Epithelial cell of proximal tubule (primary cell): ENCODE measurements at regions not wholly inside any gene's neighbourhood (a gene's known extent, or its start where the extent isn't known, plus 50 kb on each side); places are given as distances from the start of the nearest gene placed in this dataset.

Experiments
- DNase-seq: peaks from one replicate; pipeline ENCODE4 v3.0.0-alpha.2; 2011; ENCODE audit warnings: low read depth
- H3K4me3 ChIP-seq: 2 replicates; pipeline ENCODE4 v1.5.1; 2011; ENCODE audit warnings: low read depth, mild to moderate bottlenecking, low read length
- CTCF ChIP-seq: conservative IDR thresholded peaks from 2 replicates; pipeline ENCODE4 v1.5.1; 2012; ENCODE audit warnings: low read depth, mild to moderate bottlenecking, low read length

GRCh38 chr1:67951014-67951413, 99.4 kb downstream of the DIRAS3 start:
- no peak for DNase-seq
- no peak for TF ChIP-seq CTCF
- no peak overlapping the region for H3K4me3 ChIP-seq

- TF ChIP-seq CTCF = no peak
- no peak overlapping the region for H3K4me3 ChIP-seq
- peak; percentile 88 for DNase-seq
Measured at GRCh38 chr1:67948151-67949080, 102.0 kb downstream of the DIRAS3 start.

- TF ChIP-seq CTCF = no peak
- DNase-seq = no peak
- H3K4me3 ChIP-seq = no peak overlapping the region
Measured at GRCh38 chr1:67947114-67947513, 103.3 kb downstream of the DIRAS3 start.

- H3K4me3 ChIP-seq = no peak overlapping the region
- no peak for DNase-seq
- TF ChIP-seq CTCF = no peak
Measured at GRCh38 chr1:67945733-67946374, 104.6 kb downstream of the DIRAS3 start.

- no peak for TF ChIP-seq CTCF
- no peak overlapping the region for H3K4me3 ChIP-seq
- no peak for DNase-seq
Measured at GRCh38 chr1:67942274-67942673, 108.2 kb downstream of the DIRAS3 start.

GRCh38 chr1:67941746-67942145, 108.5 kb upstream of the GNG12 start:
- no peak overlapping the region for H3K4me3 ChIP-seq
- no peak for DNase-seq
- no peak for TF ChIP-seq CTCF

- H3K4me3 ChIP-seq = no peak overlapping the region
- no peak for DNase-seq
- no peak for TF ChIP-seq CTCF
Measured at GRCh38 chr1:67941155-67941554, 107.9 kb upstream of the GNG12 start.
